Caco-2 (cell line): ENCODE measurements at regions not wholly inside any gene's neighbourhood (a gene's known extent, or its start where the extent isn't known, plus 50 kb on each side); places are given as distances from the start of the nearest gene placed in this dataset.
"Not testable (repeated sequence)": the region's sequence is repeated elsewhere in the genome, so short reads cannot be mapped to it uniquely, and the experiment has no call there.

Experiments used
- BruUV-seq: library from RNA; stranded (reverse); fragments of 400-500 nt; replicated peaks from 2 replicates; lab custom pipeline; 2021; lab: Mats Ljungman, UMichigan
- CTCF ChIA-PET: fragments of 300-600 bp; sonication (Branson Sonifier 250); formaldehyde crosslinking; loops from one replicate; lab custom pipeline; 2022; ENCODE audit warnings: antibody characterized with exemption; lab: Charles Lee
- POLR2A ChIA-PET: fragments of 300-600 bp; sonication (Branson Sonifier 250); formaldehyde crosslinking; loops from one replicate; lab custom pipeline; 2022; ENCODE audit warnings: antibody characterized with exemption; lab: Charles Lee
- DNase-seq, 2 experiments: peaks; one replicate each; pipeline versions ENCODE4 v3.0.0 to v3.0.0-alpha.2; 2020 to 2022
- H3K27me3 ChIP-seq: replicated peaks from 2 replicates; pipeline ENCODE4 v1.6.0; 2011; ENCODE audit warnings: low read length; ENCODE audit not compliant: control insufficient read depth, insufficient read depth
- H3K36me3 ChIP-seq: 2 replicates; pipeline ENCODE4 v1.5.1; 2011; ENCODE audit warnings: low read length; ENCODE audit not compliant: control insufficient read depth, insufficient read depth
- H3K4me1 ChIP-seq: fragments of 250-450 bp; sonication (Bioruptor Pico); 2 replicates; pipeline ENCODE4 v1.5.1; 2020; ENCODE audit warnings: mild to moderate bottlenecking
- H3K4me3 ChIP-seq: 2 replicates; pipeline ENCODE4 v1.5.1; 2011; ENCODE audit warnings: low read depth, mild to moderate bottlenecking, control low read depth, low read length
- H3K9me3 ChIP-seq: fragments of 250-450 bp; sonication (Bioruptor Pico); 2 replicates; pipeline ENCODE4 v1.5.1; 2020; ENCODE audit warnings: mild to moderate bottlenecking, moderate library complexity
- H3K27ac Mint-ChIP-seq: one replicate; pipeline ENCODE4 v1.8.0; 2022; ENCODE audit warnings: mixed read lengths; ENCODE audit not compliant: unreplicated experiment
- H3K27me3 Mint-ChIP-seq: one replicate; pipeline ENCODE4 v1.8.0; 2022; ENCODE audit warnings: mixed read lengths; ENCODE audit not compliant: insufficient read depth, unreplicated experiment
- H3K36me3 Mint-ChIP-seq: one replicate; pipeline ENCODE4 v1.8.0; 2022; ENCODE audit warnings: mild to moderate bottlenecking, mixed read lengths; ENCODE audit not compliant: insufficient read depth, unreplicated experiment
- H3K4me1 Mint-ChIP-seq: one replicate; pipeline ENCODE4 v1.8.0; 2022; ENCODE audit warnings: low read depth, mixed read lengths; ENCODE audit not compliant: unreplicated experiment
- H3K4me3 Mint-ChIP-seq: one replicate; pipeline ENCODE4 v1.8.0; 2022; ENCODE audit warnings: mild to moderate bottlenecking, moderate library complexity, mixed read lengths; ENCODE audit not compliant: unreplicated experiment
- H3K9me3 Mint-ChIP-seq: one replicate; pipeline ENCODE4 v1.8.0; 2022; ENCODE audit warnings: mixed read lengths; ENCODE audit not compliant: unreplicated experiment
- CTCF ChIP-seq, 2 experiments: fragments of 200-600 bp in 1 of 2; IDR thresholded peaks; 1 replicate in 1 of 2; 2 replicates in 1 of 2; pipeline versions ENCODE4 v1.5.1 to v1.8.0; 2011 to 2022; ENCODE audit warnings: antibody characterized with exemption in 1 of 2, control low read depth in 1 of 2, inconsistent platforms in 1 of 2, low read depth in 1 of 2, low read length in 1 of 2, mild to moderate bottlenecking in 1 of 2, moderate library complexity in 1 of 2; ENCODE audit not compliant: insufficient read depth in 1 of 2, severe bottlenecking in 1 of 2, unreplicated experiment in 1 of 2
- intact Hi-C: fragments of 100-400 bp; cut with micrococcal nuclease; formaldehyde crosslinking; loops from one replicate; pipeline ENCODE4 v1.10.0; 2022; ENCODE audit not compliant: unreplicated experiment

GRCh38 chr13:89457977-89458376 is 1786.8 kb downstream of the SLITRK5 start:
- Histone ChIP-seq H3K9me3 (no peaks in the 10 kb centered on the region), H3K4me3 (no peak overlapping the region), H3K4me1 (no peaks in the 10 kb centered on the region), H3K27me3 (no peaks in the 10 kb centered on the region), H3K36me3 (no peaks in the 10 kb centered on the region)
- Mint-ChIP-seq H3K27ac (no peak overlapping the region), H3K9me3 (no peaks in the 10 kb centered on the region), H3K4me3 (no peak overlapping the region), H3K27me3 (no peaks in the 10 kb centered on the region), H3K36me3 (no peaks in the 10 kb centered on the region), H3K4me1 (no peaks in the 10 kb centered on the region)
- POLR2A ChIA-PET = no interaction called here
- no peak for DNase-seq
- CTCF ChIA-PET = no interaction called here
- TF ChIP-seq CTCF (IDR thresholded peaks at IDR 0.05; ENCODE audit: insufficient read depth in 1 of 2, low read depth in 1 of 2, low read length in 1 of 2, severe bottlenecking in 1 of 2, unreplicated experiment in 1 of 2) = no peak
- intact Hi-C loops = no loop called here
- no TSS peak for BruUV-seq

- intact Hi-C loops = no loop called here
- H3K4me3 Mint-ChIP-seq = no peak overlapping the region
- H3K27me3 Mint-ChIP-seq = no peaks in the 10 kb centered on the region
- H3K4me3 ChIP-seq = no peak overlapping the region
- H3K4me1 Mint-ChIP-seq = no peaks in the 10 kb centered on the region
- no peaks in the 10 kb centered on the region for H3K36me3 ChIP-seq
- no peaks in the 10 kb centered on the region for H3K9me3 ChIP-seq
- ChIA-PET POLR2A (no interaction called here), CTCF (no interaction called here)
- no peaks in the 10 kb centered on the region for H3K4me1 ChIP-seq
- H3K27me3 ChIP-seq = no peaks in the 10 kb centered on the region
- no peak for TF ChIP-seq CTCF (IDR thresholded peaks at IDR 0.05; ENCODE audit: insufficient read depth in 1 of 2, low read depth in 1 of 2, low read length in 1 of 2, severe bottlenecking in 1 of 2, unreplicated experiment in 1 of 2)
- no peak overlapping the region for H3K27ac Mint-ChIP-seq
- DNase-seq = no peak
- BruUV-seq = no TSS peak
- no peaks in the 10 kb centered on the region for H3K9me3 Mint-ChIP-seq
- no peaks in the 10 kb centered on the region for H3K36me3 Mint-ChIP-seq
These were observed 1787.3 kb downstream of the SLITRK5 start for GRCh38 chr13:89458456-89458855.

- DNase-seq, H3K36me3 ChIP-seq, H3K36me3 Mint-ChIP-seq, H3K27ac Mint-ChIP-seq, H3K9me3 ChIP-seq, H3K27me3 ChIP-seq, H3K9me3 Mint-ChIP-seq, H3K4me3 Mint-ChIP-seq, BruUV-seq, intact Hi-C loops, H3K4me1 ChIP-seq, CTCF ChIA-PET, H3K4me3 ChIP-seq, H3K27me3 Mint-ChIP-seq, H3K4me1 Mint-ChIP-seq, POLR2A ChIA-PET: not testable (repeated sequence)
These were observed 1789.7 kb downstream of the SLITRK5 start for GRCh38 chr13:89460895-89461294.

- no peak for TF ChIP-seq CTCF (IDR thresholded peaks at IDR 0.05; ENCODE audit: insufficient read depth in 1 of 2, low read depth in 1 of 2, low read length in 1 of 2, severe bottlenecking in 1 of 2, unreplicated experiment in 1 of 2)
- intact Hi-C loops = no loop called here
- CTCF ChIA-PET = no interaction called here
- Mint-ChIP-seq H3K27me3 (no peaks in the 10 kb centered on the region), H3K36me3 (no peaks in the 10 kb centered on the region), H3K4me1 (no peaks in the 10 kb centered on the region), H3K27ac (no peak overlapping the region), H3K9me3 (no peaks in the 10 kb centered on the region), H3K4me3 (no peak overlapping the region)
- no TSS peak for BruUV-seq
- Histone ChIP-seq H3K4me1 (no peaks in the 10 kb centered on the region), H3K4me3 (no peak overlapping the region), H3K36me3 (no peaks in the 10 kb centered on the region), H3K9me3 (no peaks in the 10 kb centered on the region), H3K27me3 (no peaks in the 10 kb centered on the region)
- POLR2A ChIA-PET = no interaction called here
- DNase-seq = no peak
These were observed 1794.2 kb downstream of the SLITRK5 start for GRCh38 chr13:89465366-89465765.
